GM21526 (cell line): ENCODE measurements at regions not wholly inside any gene's neighbourhood (a gene's known extent, or its start where the extent isn't known, plus 50 kb on each side); places are given as distances from the start of the nearest gene placed in this dataset.
"Not testable (repeated sequence)": the region's sequence is repeated elsewhere in the genome, so short reads cannot be mapped to it uniquely, and the experiment has no call there.

Experiments
- ATAC-seq: cut with Tn5 transposase; IDR thresholded peaks from one replicate; pipeline ENCODE4 v1.9.1; 2021; ENCODE audit warnings: moderate library complexity; ENCODE audit not compliant: unreplicated experiment, low FRiP score

- not testable (repeated sequence) for ATAC-seq
These were observed 85.1 kb upstream of the MAP4 start for GRCh38 chr3:48101301-48101650.

- ATAC-seq = no peak
These were observed 76.1 kb upstream of the MAP4 start for GRCh38 chr3:48092270-48092669.

GRCh38 chr3:48090166-48090939 is 74.1 kb upstream of the MAP4 start:
- ATAC-seq = no peak

GRCh38 chr3:48088749-48089466 is 72.7 kb upstream of the MAP4 start:
- ATAC-seq = peak; percentile 82

- ATAC-seq = no peak
These were observed 72.0 kb upstream of the MAP4 start for GRCh38 chr3:48088056-48088748.

- no peak for ATAC-seq
These were observed 70.5 kb upstream of the MAP4 start for GRCh38 chr3:48086705-48087104.

- no peak for ATAC-seq
These were observed 68.7 kb upstream of the MAP4 start for GRCh38 chr3:48084929-48085328.

- no peak for ATAC-seq
These were observed 68.0 kb upstream of the MAP4 start for GRCh38 chr3:48084170-48084569.

GRCh38 chr3:48082580-48083184 is 66.5 kb upstream of the MAP4 start:
- ATAC-seq = no peak

GRCh38 chr3:48077815-48078214 is 61.6 kb upstream of the MAP4 start:
- no peak for ATAC-seq

GRCh38 chr3:48070030-48070429 is 53.8 kb upstream of the MAP4 start:
- ATAC-seq = no peak

GRCh38 chr3:48069339-48069738 is 53.1 kb upstream of the MAP4 start:
- ATAC-seq = no peak

- ATAC-seq = no peak
These were observed 52.7 kb upstream of the MAP4 start for GRCh38 chr3:48068886-48069285.

GRCh38 chr3:48068320-48068719 is 52.1 kb upstream of the MAP4 start:
- not testable (repeated sequence) for ATAC-seq

GRCh38 chr3:48067271-48067670 is 51.1 kb upstream of the MAP4 start:
- ATAC-seq = no peak
